ENCODE measurements at regions not wholly inside any gene's neighbourhood (a gene's known extent, or its start where the extent isn't known, plus 50 kb on each side); places are given as distances from the start of the nearest gene placed in this dataset.
"Not testable (repeated sequence)": the region's sequence is repeated elsewhere in the genome, so short reads cannot be mapped to it uniquely, and the experiment has no call there.

GRCh38 chr2:102879513-102879912 is 117.7 kb downstream of the TMEM182 start:
- TF ChIP-seq POLR2AphosphoS5, JUN (IDR thresholded peaks at IDR 0.05; ENCODE audit: low read depth, low read length): not testable (repeated sequence)
- TF ChIP-seq, protein P1, sequence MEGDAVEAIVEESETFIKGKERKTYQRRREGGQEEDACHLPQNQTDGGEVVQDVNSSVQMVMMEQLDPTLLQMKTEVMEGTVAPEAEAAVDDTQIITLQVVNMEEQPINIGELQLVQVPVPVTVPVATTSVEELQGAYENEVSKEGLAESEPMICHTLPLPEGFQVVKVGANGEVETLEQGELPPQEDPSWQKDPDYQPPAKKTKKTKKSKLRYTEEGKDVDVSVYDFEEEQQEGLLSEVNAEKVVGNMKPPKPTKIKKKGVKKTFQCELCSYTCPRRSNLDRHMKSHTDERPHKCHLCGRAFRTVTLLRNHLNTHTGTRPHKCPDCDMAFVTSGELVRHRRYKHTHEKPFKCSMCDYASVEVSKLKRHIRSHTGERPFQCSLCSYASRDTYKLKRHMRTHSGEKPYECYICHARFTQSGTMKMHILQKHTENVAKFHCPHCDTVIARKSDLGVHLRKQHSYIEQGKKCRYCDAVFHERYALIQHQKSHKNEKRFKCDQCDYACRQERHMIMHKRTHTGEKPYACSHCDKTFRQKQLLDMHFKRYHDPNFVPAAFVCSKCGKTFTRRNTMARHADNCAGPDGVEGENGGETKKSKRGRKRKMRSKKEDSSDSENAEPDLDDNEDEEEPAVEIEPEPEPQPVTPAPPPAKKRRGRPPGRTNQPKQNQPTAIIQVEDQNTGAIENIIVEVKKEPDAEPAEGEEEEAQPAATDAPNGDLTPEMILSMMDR (IDR thresholded peaks at IDR 0.05; ENCODE audit: control extremely low read depth in 1 of 3, insufficient read depth in 1 of 3, low read depth in 1 of 3, low read length in 3 of 3), result not testable (repeated sequence)
